ENCODE measurements at regions not wholly inside any gene's neighbourhood (a gene's known extent, or its start where the extent isn't known, plus 50 kb on each side); places are given as distances from the start of the nearest gene placed in this dataset.

GRCh38 chr6:88442737-88443136, 276.6 kb upstream of the CNR1 start:
- no peak for TF ChIP-seq CTCF (IDR thresholded peaks at IDR 0.05)
- TF ChIP-seq POLR2A (IDR thresholded peaks at IDR 0.05): no peak
